ENCODE measurements at regions not wholly inside any gene's neighbourhood (a gene's known extent, or its start where the extent isn't known, plus 50 kb on each side); places are given as distances from the start of the nearest gene placed in this dataset.

GRCh38 chr4:182124359-182124758 lies 118.8 kb upstream of the TENM3 start:
- Histone ChIP-seq H3K9me3 (ENCODE audit: insufficient read depth, low read length, severe bottlenecking) (peaks cover 17% of the 10 kb centered on the region), H3K27me3 (ENCODE audit: insufficient read depth, low read length, poor library complexity) (no peaks in the 10 kb centered on the region), H3K79me2 (ENCODE audit: insufficient read depth, low read length) (no peaks in the 10 kb centered on the region), H3K36me3 (ENCODE audit: insufficient read depth, low read length) (no peaks in the 10 kb centered on the region), H2AFZ (ENCODE audit: low read depth, low read length) (no peak overlapping the region), H3K4me3 (ENCODE audit: low read depth in 1 of 2, low read length in 2 of 2) (no peak overlapping the region), H4K20me1 (ENCODE audit: insufficient read depth, low read length) (no peaks in the 10 kb centered on the region), H3K27ac (ENCODE audit: low read length) (no peak overlapping the region), H3K9ac (ENCODE audit: low read depth, low read length) (no peak overlapping the region), H3K4me2 (ENCODE audit: insufficient read depth, low read length) (no peak overlapping the region), H3K4me1 (ENCODE audit: insufficient read depth, low read length) (no peaks in the 10 kb centered on the region)
- TF ChIP-seq CTCF (IDR thresholded peaks at IDR 0.05; ENCODE audit: borderline replicate concordance, extremely low read depth, low read length, poor library complexity, severe bottlenecking) (no peak), EZH2 (IDR thresholded peaks at IDR 0.05; ENCODE audit: borderline replicate concordance, low read depth, low read length, severe bottlenecking) (no peak)
- no peak for DNase-seq
- no peak for ATAC-seq (ENCODE audit: insufficient read depth, low read depth)

GRCh38 chr4:182126096-182126495 lies 117.1 kb upstream of the TENM3 start:
- ATAC-seq (ENCODE audit: insufficient read depth, low read depth) = no peak
- TF ChIP-seq CTCF (IDR thresholded peaks at IDR 0.05; ENCODE audit: borderline replicate concordance, extremely low read depth, low read length, poor library complexity, severe bottlenecking) (no peak), EZH2 (IDR thresholded peaks at IDR 0.05; ENCODE audit: borderline replicate concordance, low read depth, low read length, severe bottlenecking) (no peak)
- Histone ChIP-seq H3K27me3 (ENCODE audit: insufficient read depth, low read length, poor library complexity) (no peaks in the 10 kb centered on the region), H3K36me3 (ENCODE audit: insufficient read depth, low read length) (no peaks in the 10 kb centered on the region), H4K20me1 (ENCODE audit: insufficient read depth, low read length) (no peaks in the 10 kb centered on the region), H3K79me2 (ENCODE audit: insufficient read depth, low read length) (no peaks in the 10 kb centered on the region), H3K27ac (ENCODE audit: low read length) (no peak overlapping the region), H3K4me3 (ENCODE audit: low read depth in 1 of 2, low read length in 2 of 2) (no peak overlapping the region), H3K9ac (ENCODE audit: low read depth, low read length) (no peak overlapping the region), H3K4me1 (ENCODE audit: insufficient read depth, low read length) (no peaks in the 10 kb centered on the region), H2AFZ (ENCODE audit: low read depth, low read length) (no peak overlapping the region), H3K4me2 (ENCODE audit: insufficient read depth, low read length) (no peak overlapping the region), H3K9me3 (ENCODE audit: insufficient read depth, low read length, severe bottlenecking) (peaks cover 17% of the 10 kb centered on the region)
- no peak for DNase-seq

GRCh38 chr4:182126603-182127002 lies 116.6 kb upstream of the TENM3 start:
- DNase-seq (no peak), ATAC-seq (ENCODE audit: insufficient read depth, low read depth) (no peak)
- Histone ChIP-seq H3K4me3 (ENCODE audit: low read depth in 1 of 2, low read length in 2 of 2) (no peak overlapping the region), H3K36me3 (ENCODE audit: insufficient read depth, low read length) (no peaks in the 10 kb centered on the region), H4K20me1 (ENCODE audit: insufficient read depth, low read length) (no peaks in the 10 kb centered on the region), H2AFZ (ENCODE audit: low read depth, low read length) (no peak overlapping the region), H3K27me3 (ENCODE audit: insufficient read depth, low read length, poor library complexity) (no peaks in the 10 kb centered on the region), H3K79me2 (ENCODE audit: insufficient read depth, low read length) (no peaks in the 10 kb centered on the region), H3K9me3 (ENCODE audit: insufficient read depth, low read length, severe bottlenecking) (peaks cover 17% of the 10 kb centered on the region), H3K27ac (ENCODE audit: low read length) (no peak overlapping the region), H3K4me1 (ENCODE audit: insufficient read depth, low read length) (no peaks in the 10 kb centered on the region), H3K9ac (ENCODE audit: low read depth, low read length) (no peak overlapping the region), H3K4me2 (ENCODE audit: insufficient read depth, low read length) (no peak overlapping the region)
- TF ChIP-seq EZH2 (IDR thresholded peaks at IDR 0.05; ENCODE audit: borderline replicate concordance, low read depth, low read length, severe bottlenecking) = no peak

- Histone ChIP-seq H3K36me3 (ENCODE audit: insufficient read depth, low read length) (no peaks in the 10 kb centered on the region), H3K9ac (ENCODE audit: low read depth, low read length) (no peak overlapping the region), H3K27ac (ENCODE audit: low read length) (no peak overlapping the region), H3K4me2 (ENCODE audit: insufficient read depth, low read length) (no peak overlapping the region), H3K27me3 (ENCODE audit: insufficient read depth, low read length, poor library complexity) (no peaks in the 10 kb centered on the region), H4K20me1 (ENCODE audit: insufficient read depth, low read length) (no peaks in the 10 kb centered on the region), H3K79me2 (ENCODE audit: insufficient read depth, low read length) (no peaks in the 10 kb centered on the region), H3K9me3 (ENCODE audit: insufficient read depth, low read length, severe bottlenecking) (no peaks in the 10 kb centered on the region), H2AFZ (ENCODE audit: low read depth, low read length) (no peak overlapping the region), H3K4me3 (ENCODE audit: low read depth in 1 of 2, low read length in 2 of 2) (no peak overlapping the region), H3K4me1 (ENCODE audit: insufficient read depth, low read length) (no peaks in the 10 kb centered on the region)
- ATAC-seq (ENCODE audit: insufficient read depth, low read depth) = no peak
- no peak for DNase-seq
- TF ChIP-seq CTCF (IDR thresholded peaks at IDR 0.05; ENCODE audit: borderline replicate concordance, extremely low read depth, low read length, poor library complexity, severe bottlenecking) (no peak), EZH2 (IDR thresholded peaks at IDR 0.05; ENCODE audit: borderline replicate concordance, low read depth, low read length, severe bottlenecking) (no peak)
These were observed 110.2 kb upstream of the TENM3 start for GRCh38 chr4:182133033-182133432.
